ENCODE measurements at regions not wholly inside any gene's neighbourhood (a gene's known extent, or its start where the extent isn't known, plus 50 kb on each side); places are given as distances from the start of the nearest gene placed in this dataset.
"Not testable (repeated sequence)": the region's sequence is repeated elsewhere in the genome, so short reads cannot be mapped to it uniquely, and the experiment has no call there.

GRCh38 chr1:96374076-96374762 is 347.4 kb upstream of the PTBP2 start:
- ATAC-seq, result no peak

GRCh38 chr1:96376846-96377245 is 344.7 kb upstream of the PTBP2 start:
- no peak for ATAC-seq

GRCh38 chr1:96384611-96385010 is 337.0 kb upstream of the PTBP2 start:
- ATAC-seq, result no peak

- ATAC-seq, result no peak
Measured at GRCh38 chr1:96387785-96388184, 333.8 kb upstream of the PTBP2 start.

- ATAC-seq, result no peak
Measured at GRCh38 chr1:96388421-96389310, 332.9 kb upstream of the PTBP2 start.

GRCh38 chr1:96400089-96400488 is 321.5 kb upstream of the PTBP2 start:
- no peak for ATAC-seq

GRCh38 chr1:96409087-96409486 is 312.5 kb upstream of the PTBP2 start:
- no peak for ATAC-seq

GRCh38 chr1:96409689-96410088 is 311.9 kb upstream of the PTBP2 start:
- ATAC-seq, result no peak

- ATAC-seq, result no peak
Measured at GRCh38 chr1:96411006-96411405, 310.6 kb upstream of the PTBP2 start.

- ATAC-seq, result no peak
Measured at GRCh38 chr1:96414598-96414997, 307.0 kb upstream of the PTBP2 start.

GRCh38 chr1:96416111-96416595 is 305.4 kb upstream of the PTBP2 start:
- ATAC-seq, result no peak

GRCh38 chr1:96416701-96417444 is 304.7 kb upstream of the PTBP2 start:
- no peak for ATAC-seq

- no peak for ATAC-seq
Measured at GRCh38 chr1:96418969-96419368, 302.6 kb upstream of the PTBP2 start.

- ATAC-seq, result no peak
Measured at GRCh38 chr1:96424877-96425276, 296.7 kb upstream of the PTBP2 start.

- no peak for ATAC-seq
Measured at GRCh38 chr1:96425382-96426129, 296.0 kb upstream of the PTBP2 start.

- no peak for ATAC-seq
Measured at GRCh38 chr1:96427616-96428015, 294.0 kb upstream of the PTBP2 start.

- no peak for ATAC-seq
Measured at GRCh38 chr1:96445302-96445701, 276.3 kb upstream of the PTBP2 start.

- ATAC-seq, result no peak
Measured at GRCh38 chr1:96464066-96464465, 257.5 kb upstream of the PTBP2 start.

- no peak for ATAC-seq
Measured at GRCh38 chr1:96464522-96464921, 257.1 kb upstream of the PTBP2 start.

GRCh38 chr1:96464991-96465390 is 256.6 kb upstream of the PTBP2 start:
- ATAC-seq, result no peak

GRCh38 chr1:96465441-96465840 is 256.1 kb upstream of the PTBP2 start:
- ATAC-seq, result no peak

GRCh38 chr1:96466842-96467241 is 254.7 kb upstream of the PTBP2 start:
- ATAC-seq, result no peak

- ATAC-seq, result not testable (repeated sequence)
Measured at GRCh38 chr1:96469726-96470125, 251.9 kb upstream of the PTBP2 start.
